Pancreas (tissue), 10 donors: ENCODE measurements at regions not wholly inside any gene's neighbourhood (a gene's known extent, or its start where the extent isn't known, plus 50 kb on each side); places are given as distances from the start of the nearest gene placed in this dataset.
A peak's percentile ranks its signal among the peaks of the same experiment; 100 is the strongest.

ENCODE experiments used
- ATAC-seq, 4 donors: fragments of 200-7000 bp; cut with Tn5 transposase; one replicate each; pipeline versions ENCODE4 v1.8.0 to v1.9.1; 2020; ENCODE audit warnings: mild to moderate bottlenecking in 4 of 4, moderate library complexity in 4 of 4
- DNase-seq, 6 donors: peaks; one replicate each; pipeline ENCODE4 v3.0.0-alpha.2; 2020
- FAIRE-seq: peaks from 2 replicates; lab custom pipeline; 2012; peaks lifted over from hg19 to GRCh38; lab: Jason Lieb, UNC
- H3K27ac ChIP-seq, 4 donors: fragments of 200-600 bp; sonication (generic); 1 replicate in 3 of 4; 2 replicates in 1 of 4; pipeline versions ENCODE4 v1.5.0 to v1.8.0; 2020
- H3K27me3 ChIP-seq, 4 donors: fragments of 200-600 bp; one replicate each; pipeline ENCODE4 v1.8.0; 2021
- H3K36me3 ChIP-seq, 3 donors: fragments of 200-600 bp; sonication (generic) in 1 of 3; one replicate each; pipeline versions ENCODE4 v1.5.0 to v1.8.0; 2020 to 2021
- H3K4me1 ChIP-seq, 3 donors: fragments of 200-600 bp; one replicate each; pipeline ENCODE4 v1.8.0; 2021
- H3K4me3 ChIP-seq, 4 donors: fragments of 200-600 bp; sonication (generic) in 2 of 4; one replicate each; pipeline versions ENCODE4 v1.5.0 to v1.8.0; 2020 to 2021
- H3K9me3 ChIP-seq, 4 donors: fragments of 200-600 bp; one replicate each; pipeline ENCODE4 v1.8.0; 2021
- CTCF ChIP-seq, 4 donors: fragments of 200-600 bp; sonication (generic) in 3 of 4; IDR thresholded peaks; one replicate each; pipeline versions ENCODE4 v1.5.0 to v1.8.0; 2021; ENCODE audit warnings: antibody characterized with exemption in 4 of 4
- WGBS, 2 donors: extraction: QIAGEN DNeasy Blood & Tissue Kit; methylation state at CpG; one replicate each; pipeline ENCODE4 v1.1.7; 2013; 5-methylcytosine and 5-hydroxymethylcytosine counted together
- intact Hi-C, 3 donors: fragments of 100-400 bp; cut with DNase I; formaldehyde crosslinking; loops; one replicate each; pipeline versions ENCODE4 v1.11.1 to v1.14.2; 2022
- donor health status: healthy with polysubstance abuse.
- donor health status: DM: no; HTN: no; CAD: no; lungs with moderate emphysema.
- donor health status: DM: no; HTN: no; CAD: no.
- donor health status: control.
- donor health status: control.
- donor health status: Bipolar disorder and iron deficiency.
- donor health status: DM: yes; HTN: yes; CAD: no.
- donor health status: DM: no; HTN: no; CAD: no.
- donor health status: DM: no; HTN: no; CAD: no.
- donor health status: DM: yes; HTN: yes; CAD: no.

GRCh38 chr5:99314721-99315120, 385.9 kb upstream of the CHD1 start:
- no peak for ATAC-seq
- Histone ChIP-seq H3K9me3 (no peaks in the 10 kb centered on the region), H3K4me3 (no peak overlapping the region), H3K27me3 (no peaks in the 10 kb centered on the region), H3K36me3 (no peaks in the 10 kb centered on the region), H3K4me1 (no peaks in the 10 kb centered on the region), H3K27ac (no peak overlapping the region)
- intact Hi-C loops, result no loop called here
- no peak for TF ChIP-seq CTCF (IDR thresholded peaks at IDR 0.05)
- WGBS, 2 donors, result 65 to 76% methylated on average over 2 of the region's 2 CpGs
- FAIRE-seq, result no peak
- no peak for DNase-seq

GRCh38 chr5:99308131-99308530, 379.3 kb upstream of the CHD1 start:
- TF ChIP-seq CTCF (IDR thresholded peaks at IDR 0.05), result no peak
- Histone ChIP-seq H3K4me3 (no peak overlapping the region), H3K36me3 (no peaks in the 10 kb centered on the region), H3K27ac (no peak overlapping the region), H3K4me1 (no peaks in the 10 kb centered on the region), H3K27me3 (no peaks in the 10 kb centered on the region), H3K9me3 (no peaks in the 10 kb centered on the region)
- ATAC-seq, result no peak
- intact Hi-C loops, result no loop called here
- 33 to 45% methylated on average over 1 of the region's 1 CpG for WGBS, 2 donors
- DNase-seq, result no peak
- FAIRE-seq, result no peak

GRCh38 chr5:99305045-99305580, 376.3 kb upstream of the CHD1 start:
- WGBS, 2 donors, result 59 to 63% methylated on average over 4 of the region's 4 CpGs
- ATAC-seq (no peak), FAIRE-seq (no peak), DNase-seq (no peak)
- no peaks in the 10 kb centered on the region for H3K36me3 ChIP-seq
- H3K4me3 ChIP-seq, result no peak overlapping the region
- no peak for TF ChIP-seq CTCF (IDR thresholded peaks at IDR 0.05)
- H3K4me1 ChIP-seq, result no peaks in the 10 kb centered on the region
- no peak overlapping the region for H3K27ac ChIP-seq
- H3K9me3 ChIP-seq, result no peaks in the 10 kb centered on the region
- intact Hi-C loops, result no loop called here
- H3K27me3 ChIP-seq, result no peaks in the 10 kb centered on the region

- intact Hi-C loops, result no loop called here
- FAIRE-seq, result no peak
Measured at GRCh38 chr5:99285606-99286005, 356.8 kb upstream of the CHD1 start.

More at GRCh38 chr5:99285606-99286005, 356.8 kb upstream of the CHD1 start:
- Histone ChIP-seq H3K4me1 (no peaks in the 10 kb centered on the region), H3K36me3 (no peaks in the 10 kb centered on the region), H3K9me3 (no peaks in the 10 kb centered on the region), H3K27me3 (no peaks in the 10 kb centered on the region), H3K4me3 (no peak overlapping the region), H3K27ac (no peak overlapping the region)
- no peak for DNase-seq
- WGBS, 2 donors, result 19 to 26% methylated on average over 1 of the region's 1 CpG
- no peak for TF ChIP-seq CTCF (IDR thresholded peaks at IDR 0.05)
- peak; percentile 43 to 88 (median 72) for ATAC-seq
